NT2/D1 (cell line): ENCODE measurements at regions not wholly inside any gene's neighbourhood (a gene's known extent, or its start where the extent isn't known, plus 50 kb on each side); places are given as distances from the start of the nearest gene placed in this dataset.

Source experiments
- DNase-seq: peaks from one replicate; pipeline ENCODE4 v3.0.0-alpha.2; 2011; ENCODE audit warnings: low read depth, low spot score
- H3K27me3 ChIP-seq: 2 replicates; pipeline ENCODE4 v1.6.0; 2011; ENCODE audit warnings: mild to moderate bottlenecking; ENCODE audit not compliant: insufficient read length, insufficient read depth
- H3K36me3 ChIP-seq: 2 replicates; pipeline ENCODE4 v1.6.1; 2011; ENCODE audit warnings: mild to moderate bottlenecking, low read length, mixed read lengths; ENCODE audit not compliant: insufficient read depth, insufficient read length
- H3K4me1 ChIP-seq: 2 replicates; pipeline ENCODE4 v1.5.1; 2011; ENCODE audit not compliant: insufficient read depth, insufficient read length
- H3K4me3 ChIP-seq: 2 replicates; pipeline ENCODE4 v1.5.1; 2011; ENCODE audit warnings: low read depth; ENCODE audit not compliant: insufficient read length
- H3K9ac ChIP-seq: 2 replicates; pipeline ENCODE4 v1.6.0; 2011; ENCODE audit warnings: low read depth; ENCODE audit not compliant: insufficient read length
- H3K9me3 ChIP-seq: 2 replicates; pipeline ENCODE4 v1.5.1; 2011; ENCODE audit warnings: mild to moderate bottlenecking, low read length; ENCODE audit not compliant: insufficient read depth
- SUZ12 ChIP-seq: IDR thresholded peaks from 2 replicates; pipeline ENCODE4 v1.6.1; 2011; ENCODE audit not compliant: insufficient read length, insufficient read depth; ENCODE audit errors: extremely low read depth
- YY1 ChIP-seq: IDR thresholded peaks from 2 replicates; pipeline ENCODE4 v1.6.1; 2011; ENCODE audit not compliant: insufficient read length, insufficient read depth
- ZNF274 ChIP-seq: IDR thresholded peaks from 2 replicates; pipeline ENCODE4 v1.6.1; 2011; ENCODE audit warnings: mild to moderate bottlenecking, low read depth, low read length

DNA sequence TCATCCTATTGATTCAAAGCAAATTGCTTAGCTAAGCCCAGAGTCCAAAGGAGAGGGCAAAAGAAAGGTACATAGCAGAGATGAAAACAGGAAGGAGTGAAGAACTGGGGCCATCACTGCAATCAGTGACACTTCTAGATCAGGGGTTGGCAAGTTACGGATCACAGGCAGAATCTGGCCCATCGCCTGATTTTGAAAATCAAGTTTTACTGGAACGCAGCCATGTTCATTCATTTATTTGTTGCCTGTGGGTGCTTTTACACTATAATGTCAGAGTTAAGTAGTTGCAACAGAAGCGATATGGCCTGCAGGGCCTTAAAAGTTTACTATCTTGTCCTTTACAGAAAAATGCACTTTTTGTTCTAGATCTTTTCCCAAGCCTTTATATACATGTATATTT, 271.7 kb upstream of the TOPAZ1 start:
- H3K9ac ChIP-seq = no peak overlapping the region
- H3K9me3 ChIP-seq = no peaks in the 10 kb centered on the region
- no peak for TF ChIP-seq ZNF274
- no peaks in the 10 kb centered on the region for H3K36me3 ChIP-seq
- H3K27me3 ChIP-seq = no peaks in the 10 kb centered on the region
- peaks cover 2% of the 10 kb centered on the region for H3K4me1 ChIP-seq
- no peak for DNase-seq
- H3K4me3 ChIP-seq = no peak overlapping the region

DNA sequence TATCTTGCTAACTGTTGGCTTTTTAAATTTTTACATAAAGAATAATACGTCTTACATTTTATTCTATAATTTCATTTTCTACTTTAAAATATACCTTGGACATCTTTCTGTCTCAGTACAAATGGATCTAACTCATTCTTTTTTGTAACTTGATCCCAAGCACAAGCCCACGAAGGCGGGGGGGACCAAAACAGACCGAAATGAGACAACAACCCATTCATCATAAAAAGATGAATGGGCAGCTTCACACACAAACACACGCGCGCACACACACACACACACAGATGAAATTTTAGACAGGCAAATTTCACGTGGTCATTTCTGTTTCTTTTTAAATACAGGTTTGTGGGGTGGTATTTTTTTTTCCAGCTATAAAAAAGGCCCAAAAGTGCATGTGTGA, 271.3 kb upstream of the TOPAZ1 start:
- H3K4me3 ChIP-seq = no peak overlapping the region
- H3K9ac ChIP-seq = no peak overlapping the region
- peaks cover 2% of the 10 kb centered on the region for H3K4me1 ChIP-seq
- no peaks in the 10 kb centered on the region for H3K27me3 ChIP-seq
- no peak for TF ChIP-seq SUZ12
- TF ChIP-seq YY1 = no peak
- TF ChIP-seq ZNF274 = no peak
- DNase-seq = no peak
- H3K36me3 ChIP-seq = no peaks in the 10 kb centered on the region
- no peaks in the 10 kb centered on the region for H3K9me3 ChIP-seq

DNA sequence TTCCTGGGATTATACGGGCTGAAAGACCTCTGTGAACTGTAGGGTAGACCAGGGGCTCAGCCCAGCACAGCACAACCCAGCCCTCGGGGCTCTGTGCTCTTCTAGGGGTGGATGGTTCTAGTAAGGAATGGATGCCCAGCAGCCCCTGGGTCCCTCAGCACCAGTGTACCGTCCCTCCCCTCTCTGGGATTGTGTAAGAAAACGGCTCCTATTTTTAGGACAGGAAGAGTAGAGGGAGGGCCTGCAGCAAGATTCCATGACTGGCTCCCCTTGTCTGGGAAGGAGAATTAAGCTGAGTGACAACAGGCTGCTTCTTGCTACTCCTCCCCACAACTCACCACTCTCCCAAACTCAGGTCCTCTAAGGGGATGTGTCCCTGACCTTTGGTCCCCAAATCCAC, 270.8 kb upstream of the TOPAZ1 start:
- no peak overlapping the region for H3K4me3 ChIP-seq
- peaks cover 5% of the 10 kb centered on the region for H3K9me3 ChIP-seq
- peaks cover 2% of the 10 kb centered on the region for H3K4me1 ChIP-seq
- TF ChIP-seq SUZ12 (no peak), YY1 (no peak), ZNF274 (no peak)
- no peak overlapping the region for H3K9ac ChIP-seq
- no peak for DNase-seq
- no peaks in the 10 kb centered on the region for H3K27me3 ChIP-seq
- H3K36me3 ChIP-seq = no peaks in the 10 kb centered on the region

DNA sequence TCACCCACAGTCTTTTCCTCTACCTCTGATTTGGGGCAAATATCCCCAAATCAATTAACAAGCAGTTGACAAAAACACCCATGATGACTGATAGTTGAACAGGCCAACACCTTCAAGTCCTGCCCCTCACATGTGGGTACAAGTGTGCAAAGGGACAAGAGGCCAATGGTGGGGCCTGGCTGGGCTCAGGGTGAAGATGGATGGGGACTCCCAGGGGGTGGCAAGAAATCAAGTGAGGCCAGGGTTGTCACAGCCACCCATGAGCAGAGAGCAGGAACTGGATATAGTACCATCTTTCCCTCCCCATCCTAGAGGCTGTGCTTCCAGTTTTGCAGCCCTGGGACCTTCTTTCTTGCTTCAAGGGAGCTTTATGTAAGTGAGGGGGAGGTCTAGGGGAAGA, 270.2 kb upstream of the TOPAZ1 start:
- peaks cover 2% of the 10 kb centered on the region for H3K4me1 ChIP-seq
- H3K4me3 ChIP-seq = no peak overlapping the region
- no peaks in the 10 kb centered on the region for H3K36me3 ChIP-seq
- no peak overlapping the region for H3K9ac ChIP-seq
- DNase-seq = no peak
- TF ChIP-seq ZNF274 = no peak
- TF ChIP-seq YY1 = no peak
- TF ChIP-seq SUZ12 = no peak
- no peaks in the 10 kb centered on the region for H3K27me3 ChIP-seq
- peaks cover 9% of the 10 kb centered on the region for H3K9me3 ChIP-seq

DNA sequence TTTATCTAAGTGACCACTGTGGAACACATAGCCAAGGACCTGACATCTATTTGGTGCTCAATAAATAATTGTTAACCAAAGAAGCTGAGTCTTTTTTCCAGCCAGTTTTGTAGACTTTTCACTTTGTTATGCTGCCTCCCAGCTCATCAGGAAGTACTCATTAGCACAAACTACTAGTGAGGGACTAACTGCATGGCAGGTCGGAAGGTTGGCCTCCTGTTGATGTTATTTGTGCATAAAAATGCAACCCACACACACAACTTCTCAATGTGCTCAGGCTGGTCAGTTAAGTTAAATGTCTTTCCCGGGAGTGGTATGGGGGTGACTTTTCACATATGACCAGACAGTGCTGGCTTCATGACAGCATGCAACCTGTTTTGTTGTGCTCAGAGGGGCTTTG, 263.0 kb upstream of the TOPAZ1 start:
- DNase-seq = no peak
- peaks cover 9% of the 10 kb centered on the region for H3K9me3 ChIP-seq
- no peaks in the 10 kb centered on the region for H3K4me1 ChIP-seq
- no peaks in the 10 kb centered on the region for H3K27me3 ChIP-seq
- H3K9ac ChIP-seq = no peak overlapping the region
- no peak for TF ChIP-seq ZNF274
- TF ChIP-seq YY1 = no peak
- no peak for TF ChIP-seq SUZ12
- no peak overlapping the region for H3K4me3 ChIP-seq
- no peaks in the 10 kb centered on the region for H3K36me3 ChIP-seq

DNA sequence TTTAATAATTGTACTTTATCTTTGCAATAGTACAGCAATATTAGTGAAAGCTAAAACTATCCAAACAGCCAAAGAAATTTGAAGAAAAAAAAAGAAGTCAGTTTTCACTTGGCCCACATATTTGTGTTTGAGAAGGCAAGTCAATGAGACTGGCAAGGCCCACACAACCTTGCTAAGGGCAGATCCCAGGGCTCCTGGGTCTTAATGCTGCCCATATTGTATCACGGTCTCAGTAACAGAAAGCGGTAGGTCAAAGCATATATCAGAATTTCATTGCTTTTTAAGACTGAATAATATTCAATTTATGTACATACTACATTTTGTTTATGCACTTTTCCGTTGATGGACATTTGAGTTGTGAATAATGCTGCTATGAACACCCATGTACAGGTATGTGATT, 262.0 kb upstream of the TOPAZ1 start:
- Histone ChIP-seq H3K36me3 (no peaks in the 10 kb centered on the region), H3K9me3 (peaks cover 9% of the 10 kb centered on the region), H3K4me1 (no peaks in the 10 kb centered on the region), H3K27me3 (no peaks in the 10 kb centered on the region), H3K4me3 (no peak overlapping the region), H3K9ac (no peak overlapping the region)
- no peak for TF ChIP-seq ZNF274
- no peak for TF ChIP-seq YY1
- TF ChIP-seq SUZ12 = no peak
- no peak for DNase-seq

DNA sequence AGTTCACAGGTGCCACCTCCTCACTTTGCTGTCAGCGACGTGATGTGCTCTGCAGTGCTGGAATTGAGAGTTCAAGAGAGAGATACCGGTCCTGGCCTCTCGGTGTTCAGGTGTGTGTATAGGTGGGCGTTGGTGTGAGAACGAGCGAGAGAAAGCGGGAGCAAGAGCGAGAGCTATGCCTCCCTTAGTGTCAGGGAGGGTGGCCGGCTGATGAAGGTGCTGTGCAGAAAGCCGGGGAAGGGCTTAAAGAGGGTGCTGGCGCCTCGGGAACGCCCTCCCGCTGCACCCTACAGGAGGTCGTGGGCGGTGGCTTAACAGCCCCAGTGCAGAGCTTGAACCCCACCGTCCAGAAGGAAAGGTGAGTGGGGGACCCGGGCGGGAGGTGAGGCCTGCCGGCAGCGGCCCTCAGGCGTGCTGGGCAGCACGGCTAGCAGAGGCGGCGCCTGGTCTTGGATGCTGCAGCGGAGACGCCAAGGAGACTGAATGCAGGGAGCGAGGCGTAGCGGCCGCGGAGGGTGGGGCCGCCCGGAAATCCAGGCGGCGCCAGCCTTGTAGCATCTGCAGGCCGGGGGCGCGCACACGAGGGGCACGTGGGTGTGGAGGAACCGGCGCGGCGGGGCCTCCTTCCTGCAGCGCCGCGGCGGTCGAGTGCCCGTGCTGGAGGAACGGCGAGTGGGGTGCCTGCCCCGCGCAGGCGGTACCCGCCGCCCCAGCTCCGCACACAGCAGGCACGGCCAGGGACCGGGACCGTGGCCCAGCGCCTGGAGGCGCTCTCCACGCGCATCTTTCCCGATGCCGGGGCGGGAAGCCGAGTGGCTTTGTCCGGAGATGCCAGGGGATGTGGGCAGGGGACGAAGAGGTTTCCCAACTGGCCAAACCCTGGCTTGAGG, 246.8 kb upstream of the TOPAZ1 start:
- no peaks in the 10 kb centered on the region for H3K36me3 ChIP-seq
- peaks cover 13% of the 10 kb centered on the region for H3K4me1 ChIP-seq
- no peaks in the 10 kb centered on the region; the same call in 1 of the 2 replicates for H3K9me3 ChIP-seq
- peak; percentile 20 for DNase-seq
- H3K9ac ChIP-seq = peak overlapping the region; percentile 68
- TF ChIP-seq SUZ12 (peak; percentile 84), YY1 (no peak)
- peak overlapping the region; percentile 61 for H3K4me3 ChIP-seq
- peaks cover 83% of the 10 kb centered on the region for H3K27me3 ChIP-seq
